SU-DHL-6 (cell line): ENCODE measurements at regions not wholly inside any gene's neighbourhood (a gene's known extent, or its start where the extent isn't known, plus 50 kb on each side); places are given as distances from the start of the nearest gene placed in this dataset.

ENCODE experiments used
- CTCF ChIP-seq: fragments of 200-600 bp; sonication (generic); IDR thresholded peaks from one replicate; pipeline ENCODE4 v1.5.1; 2017; ENCODE audit warnings: antibody characterized with exemption, mild to moderate bottlenecking, low read length, moderate library complexity; ENCODE audit not compliant: insufficient read depth, poor library complexity, severe bottlenecking
- EZH2phosphoT487 ChIP-seq: fragments of 200-600 bp; sonication (generic), shearing (Covaris generic); conservative IDR thresholded peaks from 2 replicates; pipeline ENCODE4 v1.6.1; 2018; ENCODE audit warnings: mild to moderate bottlenecking, antibody characterized with exemption, low read length, moderate library complexity, mixed read lengths

DNA sequence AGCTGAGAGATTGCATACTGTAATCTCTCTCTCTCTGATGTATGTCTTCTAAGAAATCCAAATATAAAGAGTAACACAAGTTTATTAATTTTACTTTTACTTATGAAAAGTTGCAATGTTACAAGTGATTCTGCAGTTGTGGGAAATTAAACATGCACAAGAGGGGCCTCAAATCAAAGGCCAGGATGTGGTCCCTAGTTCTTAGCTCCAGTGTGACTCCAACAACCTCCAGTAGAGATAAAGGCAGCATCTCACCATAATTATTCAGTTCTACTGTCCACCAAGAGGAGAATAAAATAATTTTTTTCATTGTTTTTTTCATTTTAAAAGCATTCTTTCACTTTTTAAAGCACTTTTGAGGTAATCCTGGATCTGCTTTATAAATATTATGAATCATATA lies 223.3 kb downstream of the RAP2B start:
- TF ChIP-seq CTCF = no peak
- no peak for TF ChIP-seq EZH2phosphoT487
